ENCODE measurements at regions not wholly inside any gene's neighbourhood (a gene's known extent, or its start where the extent isn't known, plus 50 kb on each side); places are given as distances from the start of the nearest gene placed in this dataset.

GRCh38 chr6:82576284-82576683 lies 212.7 kb downstream of the TPBG start:
- DNase-seq: no peak
- no peaks in the 10 kb centered on the region for H3K27me3 ChIP-seq (ENCODE audit: control insufficient read depth, insufficient read depth, low read length)
- H3K4me3 ChIP-seq (ENCODE audit: insufficient read depth, low read depth, low read length): no peak overlapping the region
- H3K36me3 ChIP-seq (replicated peaks; ENCODE audit: control insufficient read depth, insufficient read depth, low read length): no peaks in the 10 kb centered on the region

DNA sequence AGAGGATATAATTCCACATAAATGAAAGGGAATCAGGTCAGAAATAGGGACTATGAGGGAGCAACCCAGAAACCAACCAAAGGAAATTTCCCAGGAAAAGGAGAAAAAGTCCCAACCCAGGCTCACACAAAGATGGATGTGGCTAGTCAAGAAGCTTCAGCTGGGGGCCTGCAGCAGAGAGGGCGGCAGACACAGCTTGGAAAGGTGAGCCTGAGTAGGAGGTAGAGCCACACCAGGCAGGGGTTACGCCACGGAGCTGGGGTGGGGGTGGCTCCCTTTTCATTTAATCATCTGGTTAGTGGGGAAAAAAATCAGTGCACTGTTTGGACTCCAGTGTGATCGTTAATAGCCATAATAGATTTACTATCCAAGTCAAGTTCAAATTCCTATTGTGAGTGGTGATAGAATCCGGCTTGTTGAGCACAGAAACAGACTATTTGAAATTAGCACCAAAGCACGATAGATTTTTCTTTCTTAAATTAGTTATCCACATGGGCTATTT lies 220.6 kb downstream of the TPBG start:
- Histone ChIP-seq H3K4me3 (ENCODE audit: insufficient read depth, low read depth, low read length) (no peak overlapping the region), H3K36me3 (replicated peaks; ENCODE audit: control insufficient read depth, insufficient read depth, low read length) (no peaks in the 10 kb centered on the region), H3K27me3 (ENCODE audit: control insufficient read depth, insufficient read depth, low read length) (no peaks in the 10 kb centered on the region)
- no peak for DNase-seq

DNA sequence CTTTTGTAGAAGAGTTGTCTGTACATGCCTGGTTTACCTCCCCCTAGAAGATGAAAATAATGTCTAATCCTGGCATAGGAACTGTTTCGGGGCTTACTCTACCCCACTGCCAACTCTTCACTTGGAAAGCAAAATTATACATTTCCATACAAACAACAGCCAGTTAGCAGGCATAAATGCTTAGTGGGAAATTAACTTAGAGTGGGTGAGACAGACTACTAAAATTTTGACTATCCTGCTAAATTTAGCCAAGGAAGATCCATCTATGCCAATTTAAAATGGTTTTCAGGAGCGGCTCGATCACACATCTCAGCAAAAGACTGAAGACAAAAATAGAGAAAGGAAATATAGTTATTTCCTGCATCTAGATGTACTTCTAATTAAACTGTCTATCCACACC lies 221.2 kb downstream of the TPBG start:
- Histone ChIP-seq H3K27me3 (ENCODE audit: control insufficient read depth, insufficient read depth, low read length) (no peaks in the 10 kb centered on the region), H3K4me3 (ENCODE audit: insufficient read depth, low read depth, low read length) (no peak overlapping the region), H3K36me3 (replicated peaks; ENCODE audit: control insufficient read depth, insufficient read depth, low read length) (no peaks in the 10 kb centered on the region)
- no peak for DNase-seq

DNA sequence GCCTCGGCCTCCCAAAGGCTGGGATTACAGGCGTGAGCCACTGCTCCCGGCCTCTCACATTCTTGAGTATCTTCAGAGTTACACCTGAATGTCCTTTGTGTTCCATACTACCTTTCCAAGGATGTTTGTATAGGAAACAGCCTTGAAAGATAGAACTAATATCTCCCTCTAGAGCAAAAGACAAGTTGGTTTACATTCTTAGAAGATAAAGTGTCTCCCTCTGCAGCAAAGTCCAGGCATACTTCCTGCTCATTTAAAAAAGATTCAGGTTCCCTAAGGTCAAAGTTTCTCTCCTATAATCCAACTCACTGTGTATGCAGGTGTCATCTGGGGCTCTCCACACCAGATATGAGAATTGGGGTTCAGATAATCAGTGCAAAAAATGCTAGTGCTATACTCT lies 224.4 kb downstream of the TPBG start:
- DNase-seq: no peak
- H3K27me3 ChIP-seq (ENCODE audit: control insufficient read depth, insufficient read depth, low read length): no peaks in the 10 kb centered on the region
- no peaks in the 10 kb centered on the region for H3K36me3 ChIP-seq (replicated peaks; ENCODE audit: control insufficient read depth, insufficient read depth, low read length)
- no peak overlapping the region for H3K4me3 ChIP-seq (ENCODE audit: insufficient read depth, low read depth, low read length)

DNA sequence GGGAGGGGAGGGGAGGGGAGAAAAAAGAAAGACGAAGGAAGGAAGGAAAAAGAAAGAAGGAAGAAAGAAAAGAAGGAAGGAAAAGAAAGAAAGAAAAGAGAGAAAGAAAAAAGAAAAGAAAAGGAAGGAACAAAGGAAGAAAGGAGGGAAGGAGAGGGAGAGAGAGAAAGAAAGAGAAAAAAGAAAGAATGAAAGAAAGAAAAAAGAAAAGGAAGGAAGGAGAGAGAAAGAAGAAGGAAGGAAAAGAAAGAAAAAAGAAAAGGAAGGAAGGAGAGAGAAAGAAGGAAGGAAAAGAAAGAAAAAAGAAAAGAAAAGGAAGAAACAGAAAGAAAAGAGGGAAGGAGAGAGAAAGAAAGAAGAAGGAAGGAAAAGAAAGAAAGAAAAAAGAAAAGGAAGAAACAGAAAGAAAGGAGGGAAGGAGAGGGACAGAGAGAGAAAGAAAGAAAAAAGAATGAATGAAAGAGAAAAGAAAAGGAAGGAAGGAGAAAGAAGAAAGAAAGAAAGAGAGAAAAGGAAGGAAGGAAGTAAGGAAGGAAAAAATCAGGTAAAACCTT lies 225.3 kb downstream of the TPBG start:
- no peaks in the 10 kb centered on the region for H3K27me3 ChIP-seq (ENCODE audit: control insufficient read depth, insufficient read depth, low read length)
- DNase-seq: no peak
- H3K36me3 ChIP-seq (replicated peaks; ENCODE audit: control insufficient read depth, insufficient read depth, low read length): no peaks in the 10 kb centered on the region
- no peak overlapping the region for H3K4me3 ChIP-seq (ENCODE audit: insufficient read depth, low read depth, low read length)

DNA sequence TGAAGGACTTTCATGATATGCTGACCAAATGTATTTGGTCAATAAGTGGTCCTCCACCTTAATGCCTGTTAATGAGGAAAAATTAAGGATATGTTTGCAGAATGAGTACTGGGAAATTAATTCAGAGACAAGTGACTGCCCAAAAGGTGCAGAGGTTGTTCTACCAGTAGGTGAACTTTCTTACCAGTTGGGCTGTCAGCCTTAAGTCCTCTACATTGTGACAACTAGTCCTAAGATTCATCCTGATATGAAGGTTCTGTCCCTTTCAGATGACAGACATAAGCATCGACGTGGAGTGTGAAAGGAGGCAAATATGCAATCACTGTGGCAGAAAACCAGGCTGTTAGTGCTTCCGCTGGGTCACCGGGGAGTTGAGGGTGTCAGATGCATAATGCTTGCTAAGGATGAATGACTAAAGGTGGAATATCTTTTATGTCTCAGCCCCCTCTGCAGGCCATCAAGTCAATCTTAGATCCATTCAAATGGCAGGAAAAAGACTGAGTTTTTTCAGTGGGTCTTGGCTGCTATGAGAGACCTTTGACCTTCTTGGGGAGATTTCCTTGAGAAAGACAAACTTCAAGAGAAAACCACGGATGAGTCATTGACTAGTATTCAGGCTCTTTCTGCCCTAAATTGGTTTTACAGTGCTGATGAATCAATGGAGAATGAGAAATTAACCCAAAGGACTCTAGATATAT lies 226.0 kb downstream of the TPBG start:
- Histone ChIP-seq H3K36me3 (replicated peaks; ENCODE audit: control insufficient read depth, insufficient read depth, low read length) (no peaks in the 10 kb centered on the region), H3K4me3 (ENCODE audit: insufficient read depth, low read depth, low read length) (no peak overlapping the region)
- DNase-seq: peak; percentile 46

DNA sequence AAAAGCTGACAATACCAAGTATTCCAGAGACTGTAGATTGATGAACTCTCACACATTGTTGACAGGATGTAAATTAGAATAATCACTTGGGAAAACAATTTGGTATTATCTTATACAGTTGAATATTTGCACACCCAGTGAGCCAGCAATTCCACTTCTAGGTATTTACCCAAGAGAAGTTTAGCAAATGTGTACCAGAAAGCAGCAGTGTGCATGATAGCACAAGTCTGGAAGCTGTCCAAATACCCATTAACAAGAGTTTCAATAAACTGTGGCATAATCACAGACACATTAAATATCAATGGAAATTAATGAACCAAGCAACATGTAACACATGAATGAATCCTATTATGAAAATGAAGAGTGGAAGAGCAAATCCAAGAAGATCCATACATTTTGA lies 233.6 kb downstream of the TPBG start:
- H3K27me3 ChIP-seq (ENCODE audit: control insufficient read depth, insufficient read depth, low read length): no peaks in the 10 kb centered on the region
- DNase-seq: no peak
- no peaks in the 10 kb centered on the region for H3K36me3 ChIP-seq (replicated peaks; ENCODE audit: control insufficient read depth, insufficient read depth, low read length)
- H3K4me3 ChIP-seq (ENCODE audit: insufficient read depth, low read depth, low read length): no peak overlapping the region

More for the DNA sequence above, 226.0 kb downstream of the TPBG start:
- H3K27me3 ChIP-seq (ENCODE audit: control insufficient read depth, insufficient read depth, low read length): no peaks in the 10 kb centered on the region

DNA sequence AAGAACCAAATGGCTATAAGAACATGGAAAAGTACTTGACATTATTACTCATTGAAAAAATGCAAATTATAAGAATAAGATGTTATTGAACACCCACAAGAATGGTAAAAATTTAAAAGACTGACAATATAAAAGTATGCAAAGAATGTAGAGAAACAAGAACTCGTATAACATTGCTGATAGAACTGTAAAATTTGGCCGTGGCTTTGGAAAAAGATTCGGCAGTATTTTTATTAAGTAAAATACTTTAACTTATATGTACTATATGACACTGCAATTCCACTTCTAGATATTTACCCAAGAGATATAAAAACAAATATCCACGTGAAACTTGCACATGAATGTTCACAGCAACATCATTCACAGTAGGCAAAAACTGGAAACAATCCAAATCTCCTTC lies 239.2 kb downstream of the TPBG start:
- Histone ChIP-seq H3K4me3 (ENCODE audit: insufficient read depth, low read depth, low read length) (no peak overlapping the region), H3K27me3 (ENCODE audit: control insufficient read depth, insufficient read depth, low read length) (no peaks in the 10 kb centered on the region), H3K36me3 (replicated peaks; ENCODE audit: control insufficient read depth, insufficient read depth, low read length) (no peaks in the 10 kb centered on the region)
- no peak for DNase-seq

GRCh38 chr6:82603871-82604270 lies 240.3 kb downstream of the TPBG start:
- Histone ChIP-seq H3K27me3 (ENCODE audit: control insufficient read depth, insufficient read depth, low read length) (no peaks in the 10 kb centered on the region), H3K36me3 (replicated peaks; ENCODE audit: control insufficient read depth, insufficient read depth, low read length) (no peaks in the 10 kb centered on the region), H3K4me3 (ENCODE audit: insufficient read depth, low read depth, low read length) (no peak overlapping the region)
- DNase-seq: no peak

- no peaks in the 10 kb centered on the region for H3K36me3 ChIP-seq (replicated peaks; ENCODE audit: control insufficient read depth, insufficient read depth, low read length)
- no peak overlapping the region for H3K4me3 ChIP-seq (ENCODE audit: insufficient read depth, low read depth, low read length)
- DNase-seq: no peak
- no peaks in the 10 kb centered on the region; the same call in 1 of the 2 replicates for H3K27me3 ChIP-seq (ENCODE audit: control insufficient read depth, insufficient read depth, low read length)
These were observed 244.5 kb downstream of the TPBG start for GRCh38 chr6:82607998-82608725.

- H3K36me3 ChIP-seq (replicated peaks; ENCODE audit: control insufficient read depth, insufficient read depth, low read length): no peaks in the 10 kb centered on the region
- H3K4me3 ChIP-seq (ENCODE audit: insufficient read depth, low read depth, low read length): no peak overlapping the region
- no peaks in the 10 kb centered on the region; the same call in 1 of the 2 replicates for H3K27me3 ChIP-seq (ENCODE audit: control insufficient read depth, insufficient read depth, low read length)
- no peak for DNase-seq
These were observed 245.2 kb downstream of the TPBG start for GRCh38 chr6:82608781-82609180.

- Histone ChIP-seq H3K36me3 (replicated peaks; ENCODE audit: control insufficient read depth, insufficient read depth, low read length) (no peaks in the 10 kb centered on the region), H3K4me3 (ENCODE audit: insufficient read depth, low read depth, low read length) (no peak overlapping the region), H3K27me3 (ENCODE audit: control insufficient read depth, insufficient read depth, low read length) (no peaks in the 10 kb centered on the region; the same call in 1 of the 2 replicates)
- DNase-seq: no peak
These were observed 248.1 kb downstream of the TPBG start for GRCh38 chr6:82611751-82612150.

DNA sequence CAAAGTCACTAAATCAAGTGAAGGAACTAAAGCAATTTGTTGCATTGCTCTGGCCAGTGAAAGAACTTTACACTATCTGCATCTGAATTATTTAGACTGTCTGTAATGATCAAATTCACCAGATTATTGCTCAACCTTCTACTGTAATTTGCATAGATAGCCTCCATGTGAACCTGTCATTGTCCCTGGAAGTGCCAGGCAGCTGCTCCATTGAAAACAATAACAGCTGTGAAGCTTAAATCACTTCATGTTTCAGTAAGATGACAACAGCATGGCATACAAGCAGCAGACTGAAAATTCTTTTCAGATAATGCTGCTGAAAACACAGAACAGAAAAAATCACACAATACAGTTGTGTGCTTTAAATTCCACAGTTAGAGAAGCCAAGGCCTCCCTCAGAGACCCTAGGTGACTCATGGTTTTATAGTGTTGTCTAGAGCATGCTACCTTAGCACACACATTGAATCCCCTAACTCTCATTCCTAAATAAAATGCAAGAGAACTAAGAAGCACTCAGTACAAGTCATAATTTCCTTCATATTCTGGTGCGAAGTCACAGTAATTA lies 248.9 kb downstream of the TPBG start:
- no peak for DNase-seq
- no peaks in the 10 kb centered on the region for H3K36me3 ChIP-seq (replicated peaks; ENCODE audit: control insufficient read depth, insufficient read depth, low read length)
- H3K4me3 ChIP-seq (ENCODE audit: insufficient read depth, low read depth, low read length): no peak overlapping the region
- H3K27me3 ChIP-seq (ENCODE audit: control insufficient read depth, insufficient read depth, low read length): no peaks in the 10 kb centered on the region; the same call in 1 of the 2 replicates

- Histone ChIP-seq H3K27me3 (ENCODE audit: control insufficient read depth, insufficient read depth, low read length) (no peaks in the 10 kb centered on the region; the same call in 1 of the 2 replicates), H3K4me3 (ENCODE audit: insufficient read depth, low read depth, low read length) (no peak overlapping the region), H3K36me3 (replicated peaks; ENCODE audit: control insufficient read depth, insufficient read depth, low read length) (no peaks in the 10 kb centered on the region)
- no peak for DNase-seq
These were observed 250.9 kb downstream of the TPBG start for GRCh38 chr6:82614518-82614917.
